HK-2 (cell line): ENCODE measurements at regions not wholly inside any gene's neighbourhood (a gene's known extent, or its start where the extent isn't known, plus 50 kb on each side); places are given as distances from the start of the nearest gene placed in this dataset.

ENCODE experiments used
- DNase-seq: peaks from one replicate; pipeline ENCODE4 v3.0.0-alpha.2; 2018; ENCODE audit not compliant: unreplicated experiment

DNA sequence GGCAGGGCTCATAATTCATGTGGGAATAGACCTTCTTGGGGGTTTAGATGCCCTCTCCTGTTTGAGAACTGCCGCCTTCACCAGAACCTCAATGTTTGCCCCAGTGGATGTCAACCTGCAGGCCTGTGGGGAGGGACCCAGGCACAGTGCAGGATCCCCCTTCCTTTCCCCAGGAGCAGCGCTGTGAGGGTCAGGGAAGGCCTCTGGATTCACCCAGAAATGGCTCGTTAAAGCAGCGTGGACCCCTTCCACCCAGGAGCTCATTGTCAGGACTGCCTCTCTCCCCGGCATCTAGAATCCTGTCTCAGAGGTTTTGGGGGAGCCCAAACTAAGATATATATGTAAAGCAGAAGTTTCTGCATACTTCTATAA lies 188.3 kb downstream of the GADD45G start:
- DNase-seq: no peak

DNA sequence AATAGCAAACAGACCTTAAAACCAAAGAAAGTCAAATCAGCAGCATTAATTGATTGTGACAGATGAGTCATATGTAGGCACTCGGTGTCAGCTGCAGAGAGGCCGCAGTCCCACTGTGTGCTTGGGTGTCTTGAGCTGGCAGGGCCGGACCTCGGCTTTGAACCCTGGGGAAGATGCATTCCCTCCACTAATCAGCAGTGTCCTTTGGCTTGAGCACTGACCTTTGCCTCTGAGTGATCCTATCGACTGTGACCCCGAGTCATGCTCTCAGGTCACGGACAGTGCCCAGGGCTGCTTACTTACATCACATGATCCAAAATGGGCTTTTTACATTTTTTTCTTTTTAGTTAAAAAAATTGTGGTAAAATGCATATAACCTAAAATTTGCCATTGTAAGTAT lies 188.7 kb downstream of the GADD45G start:
- DNase-seq: no peak

- DNase-seq: no peak
These were observed 190.1 kb downstream of the GADD45G start for GRCh38 chr9:89794918-89795317.

- DNase-seq: no peak
These were observed 190.9 kb downstream of the GADD45G start for GRCh38 chr9:89795538-89796195.

GRCh38 chr9:89796606-89797005 lies 191.8 kb downstream of the GADD45G start:
- DNase-seq: no peak

GRCh38 chr9:89797255-89797654 lies 192.4 kb downstream of the GADD45G start:
- DNase-seq: no peak

- DNase-seq: no peak
These were observed 193.2 kb downstream of the GADD45G start for GRCh38 chr9:89797937-89798455.

- no peak for DNase-seq
These were observed 193.8 kb downstream of the GADD45G start for GRCh38 chr9:89798547-89799120.

GRCh38 chr9:89799221-89799620 lies 194.4 kb downstream of the GADD45G start:
- no peak for DNase-seq

DNA sequence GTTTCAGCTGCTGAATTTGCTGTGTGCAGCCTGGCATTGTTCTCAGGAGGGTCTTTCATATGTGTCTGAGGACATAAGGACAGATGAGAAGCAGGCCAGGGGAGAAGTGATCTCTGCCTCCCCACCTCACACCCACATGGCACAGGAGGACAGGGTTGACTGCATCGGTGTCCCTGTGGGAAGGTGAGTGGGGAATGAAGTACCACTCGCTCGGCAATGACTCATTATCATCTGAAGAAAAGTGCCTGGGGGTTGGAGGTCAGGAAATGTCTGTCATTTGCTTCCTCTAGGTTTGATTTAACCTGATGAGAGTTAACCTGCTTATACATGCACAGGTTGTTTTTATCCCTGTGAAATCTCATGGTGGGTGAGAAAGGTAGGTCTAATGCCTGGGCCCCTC lies 195.0 kb downstream of the GADD45G start:
- DNase-seq: no peak

- DNase-seq: no peak
These were observed 196.5 kb downstream of the GADD45G start for GRCh38 chr9:89801341-89801740.

GRCh38 chr9:89801742-89802670 lies 197.2 kb downstream of the GADD45G start:
- DNase-seq: no peak

GRCh38 chr9:89802781-89803355 lies 198.1 kb downstream of the GADD45G start:
- no peak for DNase-seq

DNA sequence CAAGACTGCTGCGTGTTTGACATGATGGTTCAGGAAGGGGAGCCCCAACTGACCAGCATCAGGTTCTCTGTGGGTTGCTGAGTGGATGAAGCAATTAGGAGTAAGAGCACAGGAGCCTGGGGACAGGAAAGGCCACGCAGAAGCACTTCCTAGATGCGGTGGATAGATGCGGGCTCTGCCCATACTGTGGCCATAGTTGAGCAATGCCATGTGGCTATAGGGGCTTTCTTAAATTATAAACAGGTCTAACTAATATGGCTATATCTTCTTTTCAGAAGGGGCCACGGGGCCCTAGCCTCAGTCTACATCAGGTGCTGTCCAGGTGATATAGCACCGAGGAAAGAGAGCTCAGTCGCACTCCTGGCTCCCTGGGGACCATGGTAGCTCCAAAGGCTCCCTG lies 198.6 kb downstream of the GADD45G start:
- DNase-seq: no peak

DNA sequence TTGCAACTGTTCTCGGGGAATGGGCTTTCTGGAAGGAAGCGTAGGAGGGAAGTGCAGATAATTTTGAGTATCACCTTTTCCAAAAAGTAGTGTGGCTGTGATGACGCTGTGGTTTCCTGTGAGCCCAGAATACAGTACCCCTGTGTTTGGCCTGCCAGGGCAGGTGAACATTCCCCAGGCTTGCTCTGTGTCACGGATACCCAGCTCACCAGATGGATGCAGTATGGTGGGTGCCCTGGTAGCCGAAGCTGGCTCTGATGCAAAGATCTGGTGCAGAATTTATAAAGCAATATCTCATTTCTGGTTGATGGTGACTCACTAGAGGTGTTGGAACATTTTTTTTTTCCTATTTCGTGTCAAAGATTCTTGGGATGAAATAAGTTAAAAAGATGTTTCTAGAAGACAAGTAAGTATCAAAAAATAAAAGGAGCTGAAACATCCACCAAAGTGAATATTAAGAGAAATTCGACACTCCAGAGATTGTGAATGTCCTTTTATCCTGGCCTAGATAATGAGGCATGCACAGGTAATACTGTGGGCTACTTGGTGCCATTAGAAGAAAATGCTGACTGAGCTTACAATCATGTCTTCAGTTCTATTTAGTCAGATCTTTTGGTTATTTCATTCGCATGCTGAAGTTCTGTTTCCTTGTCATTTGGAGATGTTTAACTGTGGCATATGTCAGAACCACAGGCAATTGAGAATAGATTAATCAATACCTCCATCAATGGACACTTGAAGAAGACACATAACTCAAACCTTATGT lies 200.1 kb downstream of the GADD45G start:
- no peak for DNase-seq

- DNase-seq: no peak
These were observed 200.9 kb downstream of the GADD45G start for GRCh38 chr9:89805571-89806292.

DNA sequence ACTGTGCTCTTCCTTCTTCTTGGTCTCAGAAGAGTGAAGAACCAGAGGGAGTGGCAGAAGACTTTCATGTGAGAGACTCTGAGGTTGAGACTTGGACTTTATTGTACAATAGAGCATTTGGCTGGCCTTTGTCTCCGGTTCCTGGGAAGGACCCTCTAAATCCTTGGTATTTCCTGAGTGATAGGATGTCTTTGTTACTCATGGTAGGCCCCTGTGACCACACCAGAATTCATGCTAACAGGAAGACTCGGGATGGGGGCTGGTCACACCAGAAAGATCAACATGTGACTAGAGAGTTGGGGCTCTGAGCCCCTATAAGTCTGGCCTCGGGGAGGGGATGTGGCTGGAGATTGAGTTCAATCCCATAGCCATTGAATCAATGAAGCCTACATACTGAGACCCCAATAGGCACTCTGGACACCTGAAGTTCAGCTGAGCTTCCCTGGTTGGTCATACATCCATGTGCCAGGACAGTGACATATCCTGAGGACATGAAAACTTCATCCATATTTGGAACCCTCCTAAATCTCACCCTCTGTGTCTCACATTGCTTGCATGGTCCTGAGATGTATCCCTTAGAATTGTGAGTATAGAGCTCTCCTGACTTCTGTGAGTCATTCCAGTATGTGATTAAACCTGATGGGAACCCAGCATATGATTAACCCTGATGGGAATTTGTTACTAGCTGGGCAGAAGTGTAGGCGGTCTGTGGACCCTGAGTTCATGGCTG lies 201.7 kb downstream of the GADD45G start:
- DNase-seq: no peak

- DNase-seq: no peak
These were observed 202.2 kb downstream of the GADD45G start for GRCh38 chr9:89807101-89807395.

GRCh38 chr9:89807682-89808075 lies 202.9 kb downstream of the GADD45G start:
- DNase-seq: no peak

- no peak for DNase-seq
These were observed 203.4 kb downstream of the GADD45G start for GRCh38 chr9:89808076-89808755.
